ENCODE measurements at regions not wholly inside any gene's neighbourhood (a gene's known extent, or its start where the extent isn't known, plus 50 kb on each side); places are given as distances from the start of the nearest gene placed in this dataset.

- H3K18ac ChIP-seq (ENCODE audit: insufficient read length, low read depth, low read length): no peak overlapping the region
- no peak overlapping the region for H2BK5ac ChIP-seq (ENCODE audit: insufficient read length, low read length)
- H3K27ac Mint-ChIP-seq: no peak overlapping the region
- H2BK15ac ChIP-seq (ENCODE audit: low read depth, low read length): no peak overlapping the region
- H3K14ac ChIP-seq (ENCODE audit: insufficient read depth, low read length): no peak overlapping the region
- no peak overlapping the region for H4K8ac ChIP-seq (replicated peaks; ENCODE audit: insufficient read length, low read depth, low read length)
- no peaks in the 10 kb centered on the region for H3K79me2 ChIP-seq (ENCODE audit: insufficient read depth, low read length)
- H3K4me1 Mint-ChIP-seq: peaks cover 0 to 3% of the 10 kb centered on the region in 2 experiments; a peak in 2 of 4 replicates
- H3T11ph ChIP-seq (ENCODE audit: low read length): no peak overlapping the region
- no peaks in the 10 kb centered on the region; a peak in 2 of 5 replicates for H3K9me3 Mint-ChIP-seq
- H3K56ac ChIP-seq (ENCODE audit: insufficient read length, low read depth, low read length): no peak overlapping the region
- no peak overlapping the region for H3K27ac ChIP-seq (ENCODE audit: insufficient read length, low read depth, low read length)
- no peak overlapping the region for H3K4me3 Mint-ChIP-seq
- no peaks in the 10 kb centered on the region for H4K20me1 ChIP-seq (ENCODE audit: control insufficient read depth, insufficient read depth, insufficient read length)
- no peak overlapping the region for H4K91ac ChIP-seq (ENCODE audit: insufficient read length, low read depth, low read length)
- H2BK120ac ChIP-seq (ENCODE audit: low read depth, low read length, poor library complexity, severe bottlenecking): no peak overlapping the region
- H2AK5ac ChIP-seq (ENCODE audit: insufficient read length, low read length): no peak overlapping the region
- TF ChIP-seq CTCF (conservative IDR thresholded peaks at IDR 0.05): no peak
- H3K23ac ChIP-seq (ENCODE audit: insufficient read length, low read depth, low read length): no peak overlapping the region
- H2BK20ac ChIP-seq (ENCODE audit: low read depth, low read length, poor library complexity, severe bottlenecking): no peak overlapping the region
- no peaks in the 10 kb centered on the region for H3K36me3 Mint-ChIP-seq (ENCODE audit: insufficient read depth in 1 of 3, low read depth in 3 of 3)
- peaks cover 8% of the 10 kb centered on the region for H3K27me3 Mint-ChIP-seq (ENCODE audit: low read depth)
- no peak overlapping the region for H4K5ac ChIP-seq (ENCODE audit: insufficient read length, low read depth, low read length)
- WGBS (ENCODE audit: extremely low coverage, insufficient read length, low lambda C conversion rate): no CpG with 5 or more reads among the region's 2 CpGs
- H3K9ac ChIP-seq (ENCODE audit: extremely low read depth, insufficient read length, low read length): no peak overlapping the region
- H3K27me3 ChIP-seq (ENCODE audit: insufficient read depth, low read length): no peaks in the 10 kb centered on the region
- no peak overlapping the region for H3K4ac ChIP-seq (ENCODE audit: low read depth, low read length)
- no peak overlapping the region for H2AFZ ChIP-seq (ENCODE audit: low read length)
- peaks cover 3% of the 10 kb centered on the region; the same call in 1 of the 2 replicates for H3K4me1 ChIP-seq (ENCODE audit: insufficient read depth, low read length)
- H3K9me3 ChIP-seq (ENCODE audit: control insufficient read depth, low read depth, low read length): no peaks in the 10 kb centered on the region
- no peaks in the 10 kb centered on the region for H3K23me2 ChIP-seq (ENCODE audit: insufficient read length, low read depth, low read length, poor library complexity, severe bottlenecking)
- no peak for DNase-seq
- H3K79me1 ChIP-seq (ENCODE audit: insufficient read depth, low read depth, low read length, poor library complexity, severe bottlenecking): no peaks in the 10 kb centered on the region
- H3K4me2 ChIP-seq (ENCODE audit: insufficient read depth, insufficient read length, low read length): no peak overlapping the region
- H2BK12ac ChIP-seq (ENCODE audit: insufficient read length, low read depth, low read length): no peak overlapping the region
Observed at GRCh38 chr10:7071421-7071820, 339.4 kb downstream of the SFMBT2 start.

Data from H9 (cell line).